Upper lobe of left lung (tissue), 6 donors: ENCODE measurements at regions not wholly inside any gene's neighbourhood (a gene's known extent, or its start where the extent isn't known, plus 50 kb on each side); places are given as distances from the start of the nearest gene placed in this dataset.

Experiments used
- ATAC-seq, 2 donors: fragments of 200-7000 bp; cut with Tn5 transposase; one replicate each; pipeline ENCODE4 v1.9.1; 2022; ENCODE audit warnings: mild to moderate bottlenecking in 2 of 2, moderate library complexity in 2 of 2; ENCODE audit not compliant: low FRiP score in 2 of 2
- DNase-seq, 2 donors: peaks; one replicate each; pipeline ENCODE4 v3.0.0-alpha.2; 2019 to 2020
- H3K27ac ChIP-seq, 4 donors: fragments of 200-600 bp; sonication (generic); one replicate each; pipeline ENCODE4 v1.5.1; 2016 to 2019
- H3K27me3 ChIP-seq, 4 donors: fragments of 200-600 bp; sonication (generic); one replicate each; pipeline ENCODE4 v1.5.1; 2017 to 2019
- H3K36me3 ChIP-seq, 4 donors: fragments of 200-600 bp; sonication (generic); one replicate each; pipeline ENCODE4 v1.5.1; 2016 to 2019
- H3K4me1 ChIP-seq, 4 donors: fragments of 200-600 bp; sonication (generic); one replicate each; pipeline ENCODE4 v1.5.1; 2018 to 2019
- H3K4me3 ChIP-seq, 4 donors: fragments of 200-600 bp; sonication (generic); one replicate each; pipeline ENCODE4 v1.5.1; 2017 to 2019; ENCODE audit warnings: mild to moderate bottlenecking in 2 of 4, moderate library complexity in 1 of 4
- H3K9me3 ChIP-seq, 4 donors: fragments of 200-600 bp; sonication (generic); one replicate each; pipeline ENCODE4 v1.5.1; 2018 to 2019
- CTCF ChIP-seq, 6 experiments: fragments of 450-650 bp in 4 of 6; fragments of 200-600 bp in 2 of 6; sonication (generic) in 2 of 6; IDR thresholded peaks; one replicate each; pipeline ENCODE4 v1.5.1; 2016 to 2019; ENCODE audit warnings: antibody characterized with exemption in 6 of 6
- EP300 ChIP-seq, 4 donors: sonication (generic); formaldehyde crosslinking; IDR thresholded peaks; one replicate each; pipeline ENCODE4 v1.5.1; 2017; ENCODE audit warnings: antibody characterized with exemption in 4 of 4, control low read depth in 2 of 4
- POLR2A ChIP-seq, 4 donors: fragments of 450-650 bp; IDR thresholded peaks; one replicate each; pipeline ENCODE4 v1.5.1; 2016 to 2017; ENCODE audit warnings: antibody characterized with exemption in 4 of 4, mild to moderate bottlenecking in 2 of 4
- POLR2AphosphoS5 ChIP-seq, 2 donors: sonication (generic); formaldehyde crosslinking; IDR thresholded peaks; one replicate each; pipeline ENCODE4 v1.5.1; 2017; ENCODE audit warnings: antibody characterized with exemption in 2 of 2
- WGBS, 2 donors: methylation state at CpG; one replicate each; pipeline ENCODE4 v1.1.5; 2017 to 2018; 5-methylcytosine and 5-hydroxymethylcytosine counted together
- donor health status: DM: no; HTN: no; CAD: no; lungs with moderate emphysema.
- donor health status: DM: no; HTN: yes; CAD: no; lungs with severe emphysema.

- Histone ChIP-seq H3K9me3 (no peaks in the 10 kb centered on the region), H3K4me3 (no peak overlapping the region), H3K27ac (no peak overlapping the region), H3K36me3 (no peaks in the 10 kb centered on the region), H3K27me3 (no peaks in the 10 kb centered on the region), H3K4me1 (no peaks in the 10 kb centered on the region)
- WGBS, 2 donors = 79 to 85% methylated on average over 4 of the region's 4 CpGs
- DNase-seq = no peak
- no peak for ATAC-seq
- TF ChIP-seq EP300 (IDR thresholded peaks at IDR 0.05) (no peak), POLR2A (IDR thresholded peaks at IDR 0.05) (no peak), CTCF (IDR thresholded peaks at IDR 0.05) (no peak), POLR2AphosphoS5 (IDR thresholded peaks at IDR 0.05) (no peak)
Observed at GRCh38 chr2:236657801-236658200, 88.2 kb downstream of the ACKR3 start.

GRCh38 chr2:236658974-236659757 is 89.5 kb downstream of the ACKR3 start:
- H3K36me3 ChIP-seq = no peaks in the 10 kb centered on the region
- no peak overlapping the region for H3K4me3 ChIP-seq
- 85 to 94% methylated on average over 14 to 16 of the region's 16 CpGs for WGBS, 2 donors
- H3K27me3 ChIP-seq = no peaks in the 10 kb centered on the region
- no peak for DNase-seq
- ATAC-seq = no peak
- H3K9me3 ChIP-seq = no peaks in the 10 kb centered on the region
- no peaks in the 10 kb centered on the region for H3K4me1 ChIP-seq
- TF ChIP-seq CTCF (IDR thresholded peaks at IDR 0.05) (no peak), POLR2AphosphoS5 (IDR thresholded peaks at IDR 0.05) (no peak), POLR2A (IDR thresholded peaks at IDR 0.05) (no peak), EP300 (IDR thresholded peaks at IDR 0.05) (no peak)
- H3K27ac ChIP-seq = no peak overlapping the region

- Histone ChIP-seq H3K4me1 (no peaks in the 10 kb centered on the region), H3K36me3 (no peaks in the 10 kb centered on the region), H3K27me3 (no peaks in the 10 kb centered on the region), H3K27ac (no peak overlapping the region), H3K4me3 (no peak overlapping the region), H3K9me3 (no peaks in the 10 kb centered on the region)
- ATAC-seq (peak; percentile 42 to 83), DNase-seq (no peak)
- no peak for TF ChIP-seq POLR2A (IDR thresholded peaks at IDR 0.05)
- no peak for TF ChIP-seq CTCF (IDR thresholded peaks at IDR 0.05)
- no peak for TF ChIP-seq POLR2AphosphoS5 (IDR thresholded peaks at IDR 0.05)
- WGBS, 2 donors = 64 to 71% methylated on average over 5 of the region's 5 CpGs
Observed at GRCh38 chr2:236659758-236660150, 90.1 kb downstream of the ACKR3 start.

GRCh38 chr2:236661061-236661761 is 91.6 kb downstream of the ACKR3 start:
- peak overlapping the region in 2 of 4 donors; percentile 26 to 44 for H3K27ac ChIP-seq
- no peaks in the 10 kb centered on the region for H3K9me3 ChIP-seq
- 52 to 56% methylated on average over 3 to 4 of the region's 4 CpGs for WGBS, 2 donors
- no peak for TF ChIP-seq POLR2AphosphoS5 (IDR thresholded peaks at IDR 0.05)
- no peak for TF ChIP-seq POLR2A (IDR thresholded peaks at IDR 0.05)
- TF ChIP-seq EP300 (IDR thresholded peaks at IDR 0.05) = no peak
- no peak for TF ChIP-seq CTCF (IDR thresholded peaks at IDR 0.05)
- no peaks in the 10 kb centered on the region for H3K36me3 ChIP-seq
- H3K4me1 ChIP-seq = no peaks in the 10 kb centered on the region
- DNase-seq = no peak
- no peak overlapping the region for H3K4me3 ChIP-seq
- peak in 1 of 2 donors; percentile 12 for ATAC-seq
- H3K27me3 ChIP-seq = no peaks in the 10 kb centered on the region
